Gastroesophageal sphincter (tissue), 4 donors: ENCODE measurements at regions not wholly inside any gene's neighbourhood (a gene's known extent, or its start where the extent isn't known, plus 50 kb on each side); places are given as distances from the start of the nearest gene placed in this dataset.

Source experiments
- ATAC-seq: fragments of 150-250 bp; one replicate; pipeline ENCODE4 v1.9.1; 2016; ENCODE audit warnings: mild to moderate bottlenecking, moderate library complexity
- H3K27ac ChIP-seq, 4 donors: fragments of 200-600 bp; sonication (generic) in 3 of 4; 1 replicate in 3 of 4; 2 replicates in 1 of 4; pipeline ENCODE4 v1.5.1; 2016 to 2019
- H3K27me3 ChIP-seq: fragments of 200-600 bp; sonication (generic); one replicate; pipeline ENCODE4 v1.5.1; 2019
- H3K36me3 ChIP-seq, 2 donors: fragments of 200-600 bp; sonication (generic); one replicate each; pipeline ENCODE4 v1.5.1; 2019; ENCODE audit warnings: control low read depth in 1 of 2
- H3K4me1 ChIP-seq, 3 donors: fragments of 200-600 bp; sonication (generic); 1 replicate in 2 of 3; 2 replicates in 1 of 3; pipeline ENCODE4 v1.5.1; 2016 to 2019; ENCODE audit warnings: control low read depth in 2 of 3
- H3K4me3 ChIP-seq, 2 donors: fragments of 200-600 bp; sonication (generic); one replicate each; pipeline ENCODE4 v1.5.1; 2019; ENCODE audit warnings: mild to moderate bottlenecking in 1 of 2, moderate library complexity in 1 of 2
- H3K9me3 ChIP-seq, 3 donors: fragments of 200-600 bp; sonication (generic); one replicate each; pipeline ENCODE4 v1.5.1; 2017 to 2019; ENCODE audit warnings: control low read depth in 2 of 3
- CTCF ChIP-seq, 4 experiments: fragments of 200-600 bp in 2 of 4; fragments of 450-650 bp in 2 of 4; sonication (generic) in 1 of 4; IDR thresholded peaks; one replicate each; pipeline ENCODE4 v1.5.1; 2017 to 2019; ENCODE audit warnings: antibody characterized with exemption in 4 of 4, mild to moderate bottlenecking in 2 of 4, moderate library complexity in 2 of 4
- EP300 ChIP-seq: sonication (generic); formaldehyde crosslinking; IDR thresholded peaks from one replicate; pipeline ENCODE4 v1.6.1; 2017; ENCODE audit warnings: antibody characterized with exemption, mild to moderate bottlenecking
- POLR2A ChIP-seq, 2 donors: fragments of 450-650 bp; IDR thresholded peaks; one replicate each; pipeline ENCODE4 v1.6.1; 2017; ENCODE audit warnings: antibody characterized with exemption in 2 of 2, mild to moderate bottlenecking in 2 of 2, moderate library complexity in 1 of 2
- POLR2AphosphoS5 ChIP-seq: sonication (generic); formaldehyde crosslinking; IDR thresholded peaks from one replicate; pipeline ENCODE4 v1.6.1; 2017; ENCODE audit warnings: antibody characterized with exemption
- WGBS, 2 donors: methylation state at CpG; one replicate each; pipeline ENCODE4 v1.1.5; 2018; ENCODE audit warnings: low coverage in 1 of 2; 5-methylcytosine and 5-hydroxymethylcytosine counted together

DNA sequence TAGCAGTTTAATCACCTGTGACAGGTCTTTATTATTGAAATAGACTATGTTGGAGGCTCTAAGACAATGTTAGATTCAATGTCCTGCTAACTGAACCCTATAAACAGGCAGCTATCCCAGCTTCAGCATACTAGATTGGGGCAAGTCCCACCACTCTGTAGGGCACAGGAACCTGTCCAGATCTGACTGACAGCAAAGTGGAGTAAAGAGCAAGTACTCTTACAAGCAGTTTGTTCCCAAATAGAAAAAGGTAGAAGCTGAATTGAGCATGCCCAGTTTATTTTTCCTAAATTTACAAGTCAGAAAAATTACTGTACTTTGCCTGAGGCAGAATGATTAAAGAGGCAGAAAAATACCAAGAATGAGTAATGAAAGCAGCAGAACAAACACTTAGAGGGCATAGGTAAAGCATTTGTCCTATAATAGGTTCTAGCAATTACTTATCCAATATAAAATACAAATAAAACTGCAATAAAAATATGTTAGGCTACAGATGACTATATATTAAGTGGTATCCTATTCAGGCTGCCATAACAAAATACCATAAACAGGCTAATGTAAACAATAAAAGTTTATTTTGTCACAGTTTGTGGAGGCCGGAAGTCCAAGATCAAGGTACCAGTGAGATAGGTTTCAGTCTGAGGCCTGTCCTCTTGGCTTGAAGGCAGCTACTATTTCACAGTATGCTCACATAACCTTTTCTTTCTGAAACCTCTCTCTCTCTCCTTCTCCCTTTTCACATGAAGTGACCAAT lies 868.2 kb downstream of the C12orf50 start:
- Histone ChIP-seq H3K27ac (no peak overlapping the region), H3K4me3 (no peak overlapping the region), H3K27me3 (no peaks in the 10 kb centered on the region), H3K9me3 (peaks cover 0 to 15% (median 0%) of the 10 kb centered on the region in 3 donors), H3K36me3 (no peaks in the 10 kb centered on the region), H3K4me1 (no peaks in the 10 kb centered on the region)
- ATAC-seq = no peak
- 71 to 77% methylated on average over 1 of the region's 1 CpG for WGBS, 2 donors
- no peak for TF ChIP-seq POLR2AphosphoS5
- no peak for TF ChIP-seq CTCF (IDR thresholded peaks at IDR 0.05)
- TF ChIP-seq EP300 = no peak
- TF ChIP-seq POLR2A (IDR thresholded peaks at IDR 0.05) = no peak

- WGBS, 2 donors = 63% methylated on average over 6 of the region's 6 CpGs; no CpG with 5 or more reads in 1 of the 2 donors
- H3K27me3 ChIP-seq = no peaks in the 10 kb centered on the region
- no peaks in the 10 kb centered on the region for H3K36me3 ChIP-seq
- H3K4me1 ChIP-seq = no peaks in the 10 kb centered on the region
- H3K27ac ChIP-seq = no peak overlapping the region
- no peaks in the 10 kb centered on the region for H3K9me3 ChIP-seq
- H3K4me3 ChIP-seq = no peak overlapping the region
- ATAC-seq = peak; percentile 39
- TF ChIP-seq CTCF (IDR thresholded peaks at IDR 0.05) (no peak), POLR2A (IDR thresholded peaks at IDR 0.05) (no peak), POLR2AphosphoS5 (no peak)
Measured at GRCh38 chr12:87157791-87158190, 871.4 kb downstream of the C12orf50 start.

DNA sequence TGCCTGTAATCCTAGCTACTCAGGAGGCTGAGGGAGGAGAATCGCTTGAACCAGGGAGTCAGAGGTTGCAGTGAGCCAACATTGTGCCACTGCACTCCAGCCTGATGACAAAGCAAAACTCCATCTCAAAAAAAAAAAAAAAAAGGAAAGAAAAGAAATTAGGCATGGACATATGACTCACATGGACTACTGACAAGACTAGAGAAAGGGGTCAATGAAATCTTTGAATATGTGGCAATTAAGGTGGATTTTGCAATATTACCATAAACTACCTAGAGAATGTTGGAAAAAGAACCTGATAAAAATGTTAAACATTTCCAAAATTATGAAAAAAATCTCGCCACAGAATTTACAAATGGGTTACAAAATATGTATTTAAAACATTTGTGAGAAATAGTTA lies 873.6 kb downstream of the C12orf50 start:
- Histone ChIP-seq H3K27ac (no peak overlapping the region), H3K9me3 (no peaks in the 10 kb centered on the region), H3K36me3 (no peaks in the 10 kb centered on the region), H3K4me1 (no peaks in the 10 kb centered on the region), H3K27me3 (no peaks in the 10 kb centered on the region), H3K4me3 (no peak overlapping the region)
- WGBS, 2 donors = 76 to 92% methylated on average over 2 of the region's 2 CpGs
- no peak for TF ChIP-seq EP300
- no peak for TF ChIP-seq CTCF (IDR thresholded peaks at IDR 0.05)
- TF ChIP-seq POLR2AphosphoS5 = no peak
- TF ChIP-seq POLR2A (IDR thresholded peaks at IDR 0.05) = no peak
- ATAC-seq = no peak

DNA sequence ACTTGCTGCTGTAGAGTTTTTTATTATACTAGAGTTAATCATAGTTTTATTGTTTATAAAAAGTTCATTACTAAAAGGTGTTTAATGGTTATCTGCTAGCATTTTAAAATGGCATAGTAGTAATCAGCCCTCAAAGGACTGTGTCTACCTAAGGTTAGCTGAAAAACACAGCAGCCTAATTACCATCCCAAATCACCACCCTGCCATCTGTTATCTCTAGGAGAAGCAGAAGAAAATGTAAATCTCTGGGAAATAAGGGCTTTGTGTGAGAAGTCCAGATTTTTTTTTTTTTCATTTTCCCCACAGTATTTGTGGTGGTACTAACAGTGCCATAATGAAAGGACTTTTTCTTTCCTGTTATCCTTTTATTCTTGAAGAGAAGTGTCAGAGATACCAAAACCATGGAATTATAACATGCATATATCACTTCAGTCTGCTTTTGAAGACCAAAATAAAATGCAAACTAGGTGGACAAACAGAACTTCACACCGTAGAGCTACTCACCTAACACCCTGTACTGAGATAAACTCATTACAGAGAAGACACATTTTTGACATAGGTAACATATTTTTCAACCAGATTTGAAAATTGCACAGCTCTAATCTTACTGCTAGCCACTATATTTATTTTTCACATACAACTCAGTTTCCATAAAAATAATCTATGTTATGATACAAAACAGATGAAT lies 876.2 kb downstream of the C12orf50 start:
- no peaks in the 10 kb centered on the region for H3K36me3 ChIP-seq

More for the DNA sequence above, 876.2 kb downstream of the C12orf50 start:
- Histone ChIP-seq H3K4me3 (no peak overlapping the region), H3K27me3 (no peaks in the 10 kb centered on the region), H3K27ac (no peak overlapping the region), H3K4me1 (no peaks in the 10 kb centered on the region), H3K9me3 (no peaks in the 10 kb centered on the region)
- TF ChIP-seq POLR2AphosphoS5 = no peak
- no peak for TF ChIP-seq POLR2A (IDR thresholded peaks at IDR 0.05)
- TF ChIP-seq EP300 = no peak
- no peak for TF ChIP-seq CTCF (IDR thresholded peaks at IDR 0.05)
- ATAC-seq = no peak
- 35 to 42% methylated on average over 1 of the region's 1 CpG for WGBS, 2 donors
